GM23338 (cell line): ENCODE measurements at regions not wholly inside any gene's neighbourhood (a gene's known extent, or its start where the extent isn't known, plus 50 kb on each side); places are given as distances from the start of the nearest gene placed in this dataset.

Source experiments
- ATAC-seq: fragments of 200-7000 bp; cut with Tn5 transposase; 3 replicates; pipeline ENCODE4 v1.9.1; 2020
- DNase-seq: peaks from one replicate; pipeline ENCODE4 v3.0.0-alpha.2; 2015; ENCODE audit warnings: low spot score
- H2AFZ ChIP-seq: fragments of 200-600 bp; sonication (generic); 2 replicates; pipeline ENCODE4 v1.8.0; 2016; ENCODE audit warnings: antibody characterized with exemption, mild to moderate bottlenecking, moderate library complexity
- H3F3A ChIP-seq: fragments of 200-600 bp; sonication (generic); replicated peaks from 2 replicates; pipeline ENCODE4 v1.8.0; 2017; ENCODE audit warnings: antibody characterized with exemption, mixed run types, low read depth
- H3K27ac ChIP-seq: fragments of 200-600 bp; sonication (generic); 2 replicates; pipeline ENCODE4 v1.6.1; 2016; ENCODE audit warnings: low read depth
- H3K27me3 ChIP-seq: fragments of 200-600 bp; sonication (generic); 2 replicates; pipeline ENCODE4 v1.8.0; 2016; ENCODE audit warnings: mild to moderate bottlenecking, mixed run types, moderate library complexity; ENCODE audit not compliant: insufficient read depth
- H3K36me3 ChIP-seq: fragments of 200-600 bp; sonication (generic); 2 replicates; pipeline ENCODE4 v1.8.0; 2016; ENCODE audit warnings: mild to moderate bottlenecking; ENCODE audit not compliant: insufficient read depth
- H3K4me1 ChIP-seq: fragments of 200-600 bp; sonication (generic); 2 replicates; pipeline ENCODE4 v1.8.0; 2016; ENCODE audit warnings: mild to moderate bottlenecking, moderate library complexity; ENCODE audit not compliant: insufficient read depth
- H3K4me2 ChIP-seq: fragments of 200-600 bp; sonication (generic); 2 replicates; pipeline ENCODE4 v1.7.1; 2017; ENCODE audit warnings: mixed run types
- H3K4me3 ChIP-seq: fragments of 200-600 bp; sonication (generic); 2 replicates; pipeline ENCODE4 v1.6.1; 2016; ENCODE audit warnings: mixed run types
- H3K79me2 ChIP-seq: fragments of 200-600 bp; sonication (generic); replicated peaks from 2 replicates; pipeline ENCODE4 v1.8.0; 2017; ENCODE audit warnings: mild to moderate bottlenecking; ENCODE audit not compliant: insufficient read depth
- H3K9me2 ChIP-seq: fragments of 200-600 bp; sonication (generic); 2 replicates; pipeline ENCODE4 v1.8.0; 2017; ENCODE audit not compliant: insufficient read depth
- H4K20me1 ChIP-seq: fragments of 200-600 bp; sonication (generic); replicated peaks from 2 replicates; pipeline ENCODE4 v1.8.0; 2017; ENCODE audit warnings: mild to moderate bottlenecking; ENCODE audit not compliant: insufficient read depth
- H3K27ac Mint-ChIP-seq: 2 replicates; pipeline ENCODE4 v1.8.0; 2020; ENCODE audit warnings: inconsistent platforms, mild to moderate bottlenecking, moderate library complexity, mixed read lengths
- H3K27me3 Mint-ChIP-seq: 3 replicates; pipeline ENCODE4 v1.8.0; 2022; ENCODE audit warnings: low read depth, mild to moderate bottlenecking, moderate library complexity, mixed read lengths, inconsistent platforms; ENCODE audit not compliant: insufficient read depth, poor library complexity
- H3K36me3 Mint-ChIP-seq: 3 replicates; pipeline ENCODE4 v1.8.0; 2021; ENCODE audit warnings: low read depth, mild to moderate bottlenecking, inconsistent platforms, moderate library complexity, mixed read lengths
- H3K4me1 Mint-ChIP-seq: 3 replicates; pipeline ENCODE4 v1.8.0; 2020; ENCODE audit warnings: mild to moderate bottlenecking, inconsistent platforms, mixed read lengths
- H3K4me3 Mint-ChIP-seq: 3 replicates; pipeline ENCODE4 v1.8.0; 2021; ENCODE audit warnings: moderate library complexity, mild to moderate bottlenecking, inconsistent platforms, mixed read lengths
- H3K9me3 Mint-ChIP-seq: 3 replicates; pipeline ENCODE4 v1.8.0; 2020; ENCODE audit warnings: moderate library complexity, mild to moderate bottlenecking, inconsistent platforms, mixed read lengths
- CREB1 ChIP-seq: fragments of 250-450 bp; sonication (Bioruptor Pico); IDR thresholded peaks from 2 replicates; pipeline ENCODE4 v1.5.0; 2020; ENCODE audit warnings: low read depth, mild to moderate bottlenecking, moderate library complexity
- EZH2 ChIP-seq: fragments of 200-600 bp; sonication (generic); IDR thresholded peaks from one replicate; pipeline ENCODE4 v1.8.0; 2017; ENCODE audit warnings: antibody characterized with exemption, mild to moderate bottlenecking, low read depth; ENCODE audit not compliant: unreplicated experiment
- NANOG ChIP-seq: IDR thresholded peaks from 2 replicates; pipeline ENCODE4 v1.6.1; 2016; ENCODE audit warnings: antibody characterized with exemption, borderline replicate concordance
- STAT1 ChIP-seq: IDR thresholded peaks from one replicate; pipeline ENCODE4 v1.6.1; 2016; ENCODE audit warnings: antibody characterized with exemption; ENCODE audit not compliant: unreplicated experiment
- ZNF462 ChIP-seq: fragments of 250-450 bp; sonication (Bioruptor Pico); IDR thresholded peaks from 2 replicates; pipeline ENCODE4 v1.5.0; 2020; ENCODE audit warnings: mild to moderate bottlenecking, moderate library complexity

GRCh38 chr5:61620699-61621182 is 288.7 kb downstream of the ZSWIM6 start:
- Mint-ChIP-seq H3K36me3 (no peaks in the 10 kb centered on the region), H3K27me3 (peaks cover 5% of the 10 kb centered on the region), H3K4me3 (no peak overlapping the region), H3K27ac (no peak overlapping the region), H3K4me1 (peaks cover 17% of the 10 kb centered on the region), H3K9me3 (no peaks in the 10 kb centered on the region)
- Histone ChIP-seq H3K9me2 (peaks cover 6% of the 10 kb centered on the region; the same call in 1 of the 2 replicates), H3K27me3 (no peaks in the 10 kb centered on the region), H3F3A (no peaks in the 10 kb centered on the region), H3K4me3 (no peak overlapping the region), H3K4me1 (peaks cover 14% of the 10 kb centered on the region), H3K79me2 (no peaks in the 10 kb centered on the region), H4K20me1 (no peaks in the 10 kb centered on the region), H3K27ac (no peak overlapping the region), H2AFZ (no peak overlapping the region; the same call in 1 of the 2 replicates), H3K36me3 (no peaks in the 10 kb centered on the region), H3K4me2 (no peak overlapping the region)
- ATAC-seq (no peak), DNase-seq (no peak)
- TF ChIP-seq EZH2 (no peak), ZNF462 (CRISPR knock-in tag) (no peak), CREB1 (CRISPR knock-in tag) (no peak)

GRCh38 chr5:61621202-61621650 is 289.2 kb downstream of the ZSWIM6 start:
- no peaks in the 10 kb centered on the region for H3K36me3 ChIP-seq
- no peak overlapping the region for H3K4me3 Mint-ChIP-seq
- no peaks in the 10 kb centered on the region for H3F3A ChIP-seq
- H3K27ac Mint-ChIP-seq = no peak overlapping the region
- H3K27ac ChIP-seq = no peak overlapping the region
- no peaks in the 10 kb centered on the region for H3K27me3 ChIP-seq
- H4K20me1 ChIP-seq = no peaks in the 10 kb centered on the region
- TF ChIP-seq NANOG = no peak
- TF ChIP-seq ZNF462 (CRISPR knock-in tag) = no peak
- no peak for TF ChIP-seq STAT1
- ATAC-seq = no peak
- H3K4me2 ChIP-seq = no peak overlapping the region
- no peaks in the 10 kb centered on the region for H3K9me3 Mint-ChIP-seq
- H3K27me3 Mint-ChIP-seq = peaks cover 5% of the 10 kb centered on the region
- peaks cover 14% of the 10 kb centered on the region for H3K4me1 ChIP-seq
- peaks cover 17% of the 10 kb centered on the region for H3K4me1 Mint-ChIP-seq
- H3K79me2 ChIP-seq = no peaks in the 10 kb centered on the region
- no peak for DNase-seq
- H3K36me3 Mint-ChIP-seq = no peaks in the 10 kb centered on the region
- no peak overlapping the region for H2AFZ ChIP-seq
- peaks cover 6% of the 10 kb centered on the region; the same call in 1 of the 2 replicates for H3K9me2 ChIP-seq
- no peak overlapping the region for H3K4me3 ChIP-seq
